ENCODE measurements at regions not wholly inside any gene's neighbourhood (a gene's known extent, or its start where the extent isn't known, plus 50 kb on each side); places are given as distances from the start of the nearest gene placed in this dataset.

DNA sequence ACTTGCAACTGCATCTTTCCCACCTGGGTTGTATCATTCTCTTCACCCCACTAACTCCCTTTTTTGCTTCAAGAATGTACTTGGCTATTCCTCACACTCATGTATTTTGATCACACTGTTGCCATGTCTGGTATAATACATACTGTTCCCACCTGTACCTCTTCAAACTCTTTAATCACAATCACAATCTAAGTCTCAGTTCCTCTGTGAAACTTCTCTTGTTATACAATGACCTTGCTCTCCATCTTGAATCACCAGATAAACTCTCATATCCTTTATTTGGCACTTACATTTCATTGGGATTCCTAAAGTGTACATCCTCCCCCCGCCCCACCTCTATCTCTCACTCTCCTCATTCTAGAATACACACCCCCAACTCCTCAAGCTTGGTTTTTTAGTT lies 516.0 kb upstream of the CHORDC1 start:
- Histone ChIP-seq H3K9me3 (no peaks in the 10 kb centered on the region), H3K4me1 (no peaks in the 10 kb centered on the region), H3K36me3 (no peaks in the 10 kb centered on the region), H3K27me3 (no peaks in the 10 kb centered on the region), H3K27ac (no peak overlapping the region), H3K4me3 (no peak overlapping the region)
- no peak for ATAC-seq
- 83% methylated on average over 1 of the region's 1 CpG for WGBS, 2 donors (ENCODE audit: low coverage in 1 of 2)
- TF ChIP-seq POLR2A (IDR thresholded peaks at IDR 0.05) (no peak), EP300 (IDR thresholded peaks at IDR 0.05) (no peak), CTCF (IDR thresholded peaks at IDR 0.05) (no peak), POLR2AphosphoS5 (IDR thresholded peaks at IDR 0.05) (no peak)

- Histone ChIP-seq H3K4me3 (no peak overlapping the region), H3K27me3 (no peaks in the 10 kb centered on the region), H3K36me3 (no peaks in the 10 kb centered on the region), H3K9me3 (no peaks in the 10 kb centered on the region), H3K4me1 (no peaks in the 10 kb centered on the region), H3K27ac (no peak overlapping the region)
- 20 to 25% methylated on average over 1 of the region's 1 CpG for WGBS, 2 donors (ENCODE audit: low coverage in 1 of 2)
- ATAC-seq = no peak
- no peak for TF ChIP-seq POLR2A (IDR thresholded peaks at IDR 0.05)
- no peak for TF ChIP-seq EP300 (IDR thresholded peaks at IDR 0.05)
- no peak for TF ChIP-seq POLR2AphosphoS5 (IDR thresholded peaks at IDR 0.05)
- TF ChIP-seq CTCF (IDR thresholded peaks at IDR 0.05) = no peak
Observed at GRCh38 chr11:90737444-90738050, 514.7 kb upstream of the CHORDC1 start.

- ATAC-seq = no peak
- H3K27me3 ChIP-seq = no peaks in the 10 kb centered on the region
- no peak overlapping the region for H3K4me3 ChIP-seq
- H3K9me3 ChIP-seq = no peaks in the 10 kb centered on the region
- H3K36me3 ChIP-seq = no peaks in the 10 kb centered on the region
- H3K27ac ChIP-seq = no peak overlapping the region
- no peak for TF ChIP-seq POLR2AphosphoS5 (IDR thresholded peaks at IDR 0.05)
- TF ChIP-seq CTCF (IDR thresholded peaks at IDR 0.05) = no peak
- TF ChIP-seq EP300 (IDR thresholded peaks at IDR 0.05) = no peak
- 96 to 97% methylated on average over 2 of the region's 2 CpGs for WGBS, 2 donors (ENCODE audit: low coverage in 1 of 2)
- no peaks in the 10 kb centered on the region for H3K4me1 ChIP-seq
Observed at GRCh38 chr11:90732486-90732885, 509.6 kb upstream of the CHORDC1 start.

- ATAC-seq = no peak
- H3K4me1 ChIP-seq = no peaks in the 10 kb centered on the region
- no peak for TF ChIP-seq POLR2AphosphoS5 (IDR thresholded peaks at IDR 0.05)
- TF ChIP-seq CTCF (IDR thresholded peaks at IDR 0.05) = no peak
- TF ChIP-seq POLR2A (IDR thresholded peaks at IDR 0.05) = no peak
- TF ChIP-seq EP300 (IDR thresholded peaks at IDR 0.05) = no peak
- WGBS, 2 donors (ENCODE audit: low coverage in 1 of 2) = 97 to 100% methylated on average over 3 of the region's 3 CpGs
- no peaks in the 10 kb centered on the region for H3K9me3 ChIP-seq
- H3K27me3 ChIP-seq = no peaks in the 10 kb centered on the region
- H3K36me3 ChIP-seq = no peaks in the 10 kb centered on the region
- H3K4me3 ChIP-seq = no peak overlapping the region
- H3K27ac ChIP-seq = no peak overlapping the region
Observed at GRCh38 chr11:90723475-90723874, 500.6 kb upstream of the CHORDC1 start.

GRCh38 chr11:90722552-90723190 lies 499.8 kb upstream of the CHORDC1 start:
- no peaks in the 10 kb centered on the region for H3K27me3 ChIP-seq
- WGBS, 2 donors (ENCODE audit: low coverage in 1 of 2) = 83 to 96% methylated on average over 1 to 3 of the region's 3 CpGs
- no peak overlapping the region for H3K27ac ChIP-seq
- ATAC-seq = no peak
- H3K36me3 ChIP-seq = no peaks in the 10 kb centered on the region
- H3K4me1 ChIP-seq = no peaks in the 10 kb centered on the region
- TF ChIP-seq EP300 (IDR thresholded peaks at IDR 0.05) (no peak), POLR2AphosphoS5 (IDR thresholded peaks at IDR 0.05) (no peak), POLR2A (IDR thresholded peaks at IDR 0.05) (no peak), CTCF (IDR thresholded peaks at IDR 0.05) (no peak)
- no peaks in the 10 kb centered on the region for H3K9me3 ChIP-seq
- no peak overlapping the region for H3K4me3 ChIP-seq
